ENCODE measurements at regions not wholly inside any gene's neighbourhood (a gene's known extent, or its start where the extent isn't known, plus 50 kb on each side); places are given as distances from the start of the nearest gene placed in this dataset.

DNA sequence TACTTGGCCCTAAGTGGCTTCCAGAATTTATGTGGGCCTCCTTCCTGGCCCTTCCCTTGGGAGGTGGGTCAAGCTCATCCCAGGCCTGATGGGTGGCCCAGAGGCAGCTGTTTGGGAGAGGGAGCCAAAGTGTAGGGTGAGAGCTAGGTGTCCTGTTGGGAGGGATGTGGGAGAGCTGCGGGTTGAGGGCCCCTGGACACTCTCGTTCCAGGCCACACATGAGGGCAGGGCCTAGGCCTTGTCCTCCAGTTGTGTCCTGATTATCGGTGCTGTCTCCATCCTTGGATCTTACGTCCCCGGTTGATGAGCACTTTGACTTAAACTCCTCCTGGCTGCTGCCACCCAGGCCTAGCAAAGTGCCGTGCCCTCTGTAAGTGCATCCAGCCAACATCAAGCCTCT lies 177.5 kb upstream of the VASH1 start:
- DNase-seq (ENCODE audit: low read depth), result no peak
- TF ChIP-seq, protein P1, sequence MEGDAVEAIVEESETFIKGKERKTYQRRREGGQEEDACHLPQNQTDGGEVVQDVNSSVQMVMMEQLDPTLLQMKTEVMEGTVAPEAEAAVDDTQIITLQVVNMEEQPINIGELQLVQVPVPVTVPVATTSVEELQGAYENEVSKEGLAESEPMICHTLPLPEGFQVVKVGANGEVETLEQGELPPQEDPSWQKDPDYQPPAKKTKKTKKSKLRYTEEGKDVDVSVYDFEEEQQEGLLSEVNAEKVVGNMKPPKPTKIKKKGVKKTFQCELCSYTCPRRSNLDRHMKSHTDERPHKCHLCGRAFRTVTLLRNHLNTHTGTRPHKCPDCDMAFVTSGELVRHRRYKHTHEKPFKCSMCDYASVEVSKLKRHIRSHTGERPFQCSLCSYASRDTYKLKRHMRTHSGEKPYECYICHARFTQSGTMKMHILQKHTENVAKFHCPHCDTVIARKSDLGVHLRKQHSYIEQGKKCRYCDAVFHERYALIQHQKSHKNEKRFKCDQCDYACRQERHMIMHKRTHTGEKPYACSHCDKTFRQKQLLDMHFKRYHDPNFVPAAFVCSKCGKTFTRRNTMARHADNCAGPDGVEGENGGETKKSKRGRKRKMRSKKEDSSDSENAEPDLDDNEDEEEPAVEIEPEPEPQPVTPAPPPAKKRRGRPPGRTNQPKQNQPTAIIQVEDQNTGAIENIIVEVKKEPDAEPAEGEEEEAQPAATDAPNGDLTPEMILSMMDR (IDR thresholded peaks at IDR 0.05; ENCODE audit: insufficient read depth, low read depth, low read length, missing control alignments), result no peak
- H3K4me3 ChIP-seq (ENCODE audit: low read depth, low read length), result no peak overlapping the region

DNA sequence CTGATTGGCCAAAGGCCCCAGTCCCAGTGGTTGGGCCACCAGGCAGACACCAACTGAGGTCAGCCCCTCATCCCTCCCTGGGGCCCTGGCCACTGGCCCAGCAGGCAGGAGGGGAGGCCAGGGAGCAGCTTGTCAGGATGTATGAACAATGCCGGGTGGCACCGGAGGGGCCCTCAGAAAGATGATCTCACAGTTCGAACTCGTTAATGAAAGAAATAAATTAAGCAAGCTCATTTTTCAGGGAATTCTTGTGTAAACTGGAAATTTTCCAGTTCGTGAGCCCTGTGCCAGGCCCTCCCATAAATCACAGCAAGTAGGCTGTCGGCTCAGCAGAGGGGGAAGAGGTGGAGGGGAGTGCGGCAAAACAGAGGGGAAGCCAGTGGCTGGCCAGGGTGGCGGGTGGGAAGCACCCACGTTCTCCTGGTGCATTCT lies 177.0 kb upstream of the VASH1 start:
- TF ChIP-seq, protein P1 (IDR thresholded peaks at IDR 0.05; ENCODE audit: insufficient read depth, low read depth, low read length, missing control alignments), result no peak
- no peak overlapping the region for H3K4me3 ChIP-seq (ENCODE audit: low read depth, low read length)
- no peak for DNase-seq (ENCODE audit: low read depth)

- DNase-seq (ENCODE audit: low read depth), result no peak
- TF ChIP-seq, protein P1 (IDR thresholded peaks at IDR 0.05; ENCODE audit: insufficient read depth, low read depth, low read length, missing control alignments), result no peak
- H3K4me3 ChIP-seq (ENCODE audit: low read depth, low read length), result no peak overlapping the region
These were observed 175.7 kb upstream of the VASH1 start for GRCh38 chr14:76585616-76586015.

DNA sequence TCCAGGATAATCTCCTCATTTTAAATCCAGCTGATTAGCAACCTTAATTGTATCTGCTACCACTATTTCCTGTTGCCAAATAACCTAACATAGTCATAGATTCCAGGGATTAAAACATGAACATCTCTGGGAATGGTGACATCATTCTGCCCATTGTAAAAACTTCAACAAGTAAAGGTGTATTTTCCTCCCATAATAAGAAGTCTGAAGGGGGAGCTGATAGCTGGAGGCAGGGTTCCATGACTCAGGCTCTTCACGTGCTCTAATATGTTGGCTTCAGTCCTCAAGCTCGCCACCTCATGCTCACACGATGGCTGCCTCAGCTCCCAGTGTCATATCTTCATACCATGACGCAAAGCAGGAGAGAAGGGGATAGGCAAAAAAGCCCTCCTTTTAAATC lies 172.0 kb upstream of the VASH1 start:
- TF ChIP-seq, protein P1 (IDR thresholded peaks at IDR 0.05; ENCODE audit: insufficient read depth, low read depth, low read length, missing control alignments), result no peak
- no peak overlapping the region for H3K4me3 ChIP-seq (ENCODE audit: low read depth, low read length)
- no peak for DNase-seq (ENCODE audit: low read depth)

DNA sequence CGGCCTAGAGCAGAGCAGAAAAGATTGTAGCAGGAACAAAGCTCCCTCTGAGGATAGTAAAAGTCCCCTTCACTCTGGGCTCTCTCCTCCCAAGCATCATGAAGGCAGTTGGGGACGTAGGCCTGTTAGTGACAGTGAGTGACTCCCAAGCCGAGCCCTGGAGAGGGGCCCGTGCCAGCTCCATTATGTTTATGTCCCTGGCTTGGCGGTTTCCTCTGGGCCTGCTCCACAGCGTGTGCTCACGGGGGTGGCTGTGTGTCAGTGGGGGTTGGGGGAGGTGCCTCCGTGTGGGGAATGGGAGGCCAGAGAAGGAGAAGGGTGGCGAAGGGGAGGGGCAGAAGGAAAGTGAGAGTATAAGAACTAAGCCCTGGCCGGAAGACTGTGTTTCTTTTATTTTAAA lies 170.0 kb upstream of the VASH1 start:
- DNase-seq (ENCODE audit: low read depth), result no peak
- H3K4me3 ChIP-seq (ENCODE audit: low read depth, low read length), result no peak overlapping the region
- TF ChIP-seq, protein P1 (IDR thresholded peaks at IDR 0.05; ENCODE audit: insufficient read depth, low read depth, low read length, missing control alignments), result no peak

DNA sequence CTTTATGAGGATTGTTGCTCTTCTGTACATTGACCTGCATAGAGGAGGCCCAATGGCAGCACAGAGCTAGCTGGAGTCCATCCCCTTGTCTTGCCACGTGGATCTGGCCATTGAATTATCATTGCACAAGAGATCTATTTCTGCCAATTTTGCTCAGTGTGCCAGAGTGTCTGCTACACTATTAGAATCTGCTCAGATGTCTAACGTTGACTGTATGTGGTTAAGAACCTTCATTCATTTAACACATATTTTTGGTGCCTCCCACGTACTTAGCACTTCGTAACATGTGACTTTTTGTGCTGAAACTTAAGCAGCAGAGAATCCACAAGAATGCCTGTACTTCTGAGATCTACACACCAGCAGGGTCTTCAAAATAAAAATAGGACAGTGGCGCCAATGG lies 166.0 kb upstream of the VASH1 start:
- DNase-seq (ENCODE audit: low read depth), result peak; percentile 5
- TF ChIP-seq, protein P1 (IDR thresholded peaks at IDR 0.05; ENCODE audit: insufficient read depth, low read depth, low read length, missing control alignments), result no peak
- H3K4me3 ChIP-seq (ENCODE audit: low read depth, low read length), result no peak overlapping the region

- DNase-seq (ENCODE audit: low read depth), result no peak
- no peak overlapping the region for H3K4me3 ChIP-seq (ENCODE audit: low read depth, low read length)
- TF ChIP-seq, protein P1 (IDR thresholded peaks at IDR 0.05; ENCODE audit: insufficient read depth, low read depth, low read length, missing control alignments), result no peak
These were observed 163.9 kb upstream of the VASH1 start for GRCh38 chr14:76597387-76597786.
